Fibroblast of lung (primary cell): ENCODE measurements at regions not wholly inside any gene's neighbourhood (a gene's known extent, or its start where the extent isn't known, plus 50 kb on each side); places are given as distances from the start of the nearest gene placed in this dataset.
A peak's percentile ranks its signal among the peaks of the same experiment; 100 is the strongest.

Experiments
- CTCF ChIP-seq, 2 donors: IDR thresholded peaks in 1 of 2; conservative IDR thresholded peaks in 1 of 2; 1 replicate in 1 of 2; 2 replicates in 1 of 2; pipeline ENCODE4 v1.5.1; 2011 to 2012; ENCODE audit warnings: low read length in 2 of 2, control low read depth in 1 of 2, inconsistent platforms in 1 of 2, low read depth in 1 of 2, mild to moderate bottlenecking in 1 of 2
- EZH2 ChIP-seq: IDR thresholded peaks from 2 replicates; pipeline ENCODE4 v1.5.1; 2012; ENCODE audit warnings: low read length, control low read depth, mild to moderate bottlenecking; ENCODE audit errors: missing control alignments

- peak; percentile 20 to 31 for TF ChIP-seq CTCF (conservative IDR thresholded peaks at IDR 0.05 in 1 of 2, IDR thresholded peaks at IDR 0.05 in 1 of 2; ENCODE audit: low read depth in 1 of 2, low read length in 2 of 2)
- TF ChIP-seq EZH2 = no peak
These were observed 748.7 kb upstream of the CHAC2 start for GRCh38 chr2:53018825-53019425.
